PFSK-1 (cell line): ENCODE measurements at regions not wholly inside any gene's neighbourhood (a gene's known extent, or its start where the extent isn't known, plus 50 kb on each side); places are given as distances from the start of the nearest gene placed in this dataset.

Experiments used
- FOXP2 ChIP-seq: optimal IDR thresholded peaks from 2 replicates; pipeline ENCODE3; 2011; ENCODE audit warnings: borderline replicate concordance, control low read depth, inconsistent platforms; ENCODE audit not compliant: insufficient read depth; ENCODE audit errors: extremely low read length, extremely low read depth
- POLR2AphosphoS5 ChIP-seq: IDR thresholded peaks from 2 replicates; pipeline ENCODE4 v1.6.1; 2012; ENCODE audit warnings: low read depth, mild to moderate bottlenecking, control low read depth, low read length, moderate library complexity
- REST ChIP-seq, 2 experiments: IDR thresholded peaks; 2 replicates each; pipeline versions ENCODE4 v1.6.1 to v1.8.0; 2011 to 2012; ENCODE audit warnings: low read depth in 2 of 2, low read length in 2 of 2, control low read depth in 1 of 2, inconsistent platforms in 1 of 2, mild to moderate bottlenecking in 1 of 2, moderate library complexity in 1 of 2; ENCODE audit not compliant: insufficient read depth in 1 of 2
- SIN3A ChIP-seq: IDR thresholded peaks from 2 replicates; pipeline ENCODE4 v1.6.1; 2012; ENCODE audit warnings: mild to moderate bottlenecking, low read length, moderate library complexity, borderline replicate concordance; ENCODE audit not compliant: insufficient read depth
- TAF1 ChIP-seq: IDR thresholded peaks from 2 replicates; pipeline ENCODE4 v1.6.1; 2012; ENCODE audit warnings: low read length, control low read depth, borderline replicate concordance; ENCODE audit not compliant: insufficient read depth

DNA sequence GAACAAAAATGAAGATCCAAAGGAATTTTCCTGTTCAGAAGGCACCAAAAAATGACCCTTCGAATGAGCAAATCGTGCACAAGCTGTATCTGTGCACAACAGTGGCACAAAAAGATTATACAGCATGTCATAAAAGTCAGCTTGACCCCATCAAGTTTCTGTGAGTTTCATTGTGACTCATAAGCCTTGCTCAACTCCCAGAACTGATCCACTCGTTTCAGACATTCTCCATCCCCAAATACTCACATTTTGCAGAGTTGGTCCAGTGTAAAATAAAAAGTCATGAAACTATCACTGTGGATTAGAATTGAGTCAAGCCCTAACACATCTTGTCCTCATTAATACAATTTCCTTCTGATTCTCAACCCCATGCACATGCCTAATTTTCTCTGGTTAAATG lies 174.7 kb upstream of the PKN2 start:
- TF ChIP-seq REST (IDR thresholded peaks at IDR 0.05; ENCODE audit: insufficient read depth in 1 of 2, low read depth in 2 of 2, low read length in 2 of 2), result no peak
- TF ChIP-seq FOXP2, result no peak
- TF ChIP-seq SIN3A, result no peak
- TF ChIP-seq TAF1, result no peak
- no peak for TF ChIP-seq POLR2AphosphoS5

DNA sequence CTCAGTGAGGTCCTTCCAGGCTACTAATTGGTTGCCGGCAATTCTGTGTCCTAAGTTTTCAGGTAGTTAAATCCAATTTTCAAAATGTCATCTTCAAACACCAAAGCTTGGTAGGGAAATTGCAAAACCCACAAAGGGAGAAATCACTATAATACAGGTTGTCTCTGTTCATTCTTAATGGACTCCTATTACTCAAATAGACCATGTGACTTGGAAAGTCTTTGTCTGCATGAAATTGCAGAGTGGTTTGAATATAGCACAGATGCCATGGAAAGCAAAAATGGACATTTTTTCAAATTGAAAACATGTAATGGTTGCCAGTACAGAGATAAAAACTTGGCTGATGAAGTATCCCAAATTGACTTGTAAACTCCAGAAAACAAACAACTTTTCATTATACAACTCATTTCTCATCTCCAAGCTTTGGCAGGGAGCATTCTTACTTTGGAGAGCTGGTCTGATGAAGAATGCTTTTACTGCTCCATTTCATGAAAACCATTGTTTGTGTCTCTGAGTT lies 169.5 kb upstream of the PKN2 start:
- no peak for TF ChIP-seq POLR2AphosphoS5
- TF ChIP-seq TAF1, result no peak
- no peak for TF ChIP-seq FOXP2
- no peak for TF ChIP-seq REST (IDR thresholded peaks at IDR 0.05; ENCODE audit: insufficient read depth in 1 of 2, low read depth in 2 of 2, low read length in 2 of 2)
- TF ChIP-seq SIN3A, result no peak

DNA sequence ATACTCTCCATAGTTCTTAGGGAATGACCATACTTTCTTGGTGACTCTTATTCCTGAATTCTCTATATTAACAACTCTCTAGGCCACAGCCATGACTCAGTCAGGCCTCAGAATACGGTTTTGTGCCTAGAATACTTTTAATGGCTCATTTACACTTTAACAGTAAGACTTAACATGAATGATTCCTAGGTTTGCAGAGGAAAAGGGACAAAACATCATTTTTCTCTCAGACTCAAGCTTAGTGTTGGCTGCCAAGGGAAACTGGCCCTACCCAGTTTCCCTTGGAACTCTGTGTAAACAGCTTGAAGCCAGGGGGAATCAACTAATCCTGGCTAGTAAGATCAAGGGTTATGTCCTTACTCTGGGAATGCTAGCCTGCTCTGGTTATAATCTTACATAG lies 164.9 kb upstream of the PKN2 start:
- TF ChIP-seq SIN3A, result no peak
- no peak for TF ChIP-seq POLR2AphosphoS5
- TF ChIP-seq REST (IDR thresholded peaks at IDR 0.05; ENCODE audit: insufficient read depth in 1 of 2, low read depth in 2 of 2, low read length in 2 of 2), result no peak

GRCh38 chr1:88523854-88524528 lies 160.1 kb upstream of the PKN2 start:
- TF ChIP-seq SIN3A (no peak), TAF1 (no peak), FOXP2 (no peak), REST (IDR thresholded peaks at IDR 0.05; ENCODE audit: insufficient read depth in 1 of 2, low read depth in 2 of 2, low read length in 2 of 2) (no peak), POLR2AphosphoS5 (no peak)

DNA sequence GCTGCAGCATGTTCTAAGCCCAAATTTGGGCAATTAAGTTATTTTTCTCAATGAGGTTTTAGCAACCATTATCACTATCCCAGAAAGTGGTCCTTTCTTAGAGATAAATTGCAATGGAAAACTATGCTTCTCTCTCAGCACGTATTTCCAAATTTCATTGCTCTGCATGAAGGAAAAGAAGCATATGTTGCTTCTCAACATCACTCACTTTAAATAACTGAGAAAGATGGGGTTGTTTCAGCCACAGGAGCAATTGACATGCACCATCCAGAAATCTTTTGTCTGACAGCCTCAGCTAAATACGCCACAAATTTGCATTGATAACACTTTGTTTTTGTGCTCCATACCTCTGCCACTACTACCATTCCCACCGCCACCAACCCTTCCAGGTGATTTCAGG lies 157.6 kb upstream of the PKN2 start:
- TF ChIP-seq SIN3A (no peak), POLR2AphosphoS5 (no peak), TAF1 (no peak), FOXP2 (no peak)
